HepG2 (cell line): ENCODE measurements at regions not wholly inside any gene's neighbourhood (a gene's known extent, or its start where the extent isn't known, plus 50 kb on each side); places are given as distances from the start of the nearest gene placed in this dataset.

ENCODE experiments used
- CBFB ChIP-seq: sonication (generic); formaldehyde crosslinking; IDR thresholded peaks from 2 replicates; pipeline ENCODE4 v1.4.0; 2020; ENCODE audit warnings: missing genetic modification reagents
- CBX2 ChIP-seq, 2 experiments: fragments of 200-600 bp in 1 of 2; sonication (generic); formaldehyde crosslinking in 1 of 2; IDR thresholded peaks; 2 replicates each; pipeline versions ENCODE4 v1.7.0 to v1.8.1; 2018 to 2022; ENCODE audit warnings: low read depth in 2 of 2, low read length in 1 of 2, mild to moderate bottlenecking in 1 of 2, missing genetic modification reagents in 1 of 2
- HMG20A ChIP-seq: IDR thresholded peaks from 2 replicates; pipeline ENCODE4 v1.6.1; 2016; ENCODE audit warnings: borderline replicate concordance
- HNRNPK ChIP-seq: fragments of 200-400 bp; formaldehyde crosslinking; IDR thresholded peaks from 2 replicates; pipeline ENCODE4 v1.6.1; 2018; ENCODE audit warnings: low read length, low read depth, moderate library complexity, mild to moderate bottlenecking; ENCODE audit not compliant: poor library complexity, severe bottlenecking
- POLR2A ChIP-seq, 2 experiments: IDR thresholded peaks; 2 replicates each; pipeline ENCODE4 v1.6.1; 2011; ENCODE audit warnings: low read depth in 2 of 2, low read length in 2 of 2, mild to moderate bottlenecking in 1 of 2, moderate library complexity in 1 of 2; ENCODE audit not compliant: insufficient read depth in 1 of 2
- SMC3 ChIP-seq: IDR thresholded peaks from 2 replicates; pipeline ENCODE4 v1.6.1; 2011; ENCODE audit warnings: low read length, improper control_type of control experiment
- SNRNP70 ChIP-seq: fragments of 200-400 bp; formaldehyde crosslinking; IDR thresholded peaks from 2 replicates; pipeline ENCODE4 v1.6.1; 2017; ENCODE audit warnings: mild to moderate bottlenecking, low read depth, low read length, moderate library complexity
- WIZ ChIP-seq: sonication (generic); formaldehyde crosslinking; IDR thresholded peaks from 2 replicates; pipeline ENCODE4 v1.5.1; 2020; ENCODE audit warnings: mild to moderate bottlenecking, missing genetic modification reagents
- ZNF570 ChIP-seq: sonication (generic); formaldehyde crosslinking; IDR thresholded peaks from 2 replicates; pipeline ENCODE4 v1.4.0; 2020; ENCODE audit warnings: mild to moderate bottlenecking, missing genetic modification reagents, borderline replicate concordance
- ZSCAN30 ChIP-seq: sonication (generic); formaldehyde crosslinking; IDR thresholded peaks from 2 replicates; pipeline ENCODE4 v1.5.0; 2020; ENCODE audit warnings: mild to moderate bottlenecking, missing genetic modification reagents
- TF ChIP-seq, protein P1 (sequence below): sonication (generic); formaldehyde crosslinking; IDR thresholded peaks from 2 replicates; pipeline ENCODE4 v1.4.0; 2020; ENCODE audit warnings: mild to moderate bottlenecking, low read depth, missing genetic modification reagents
- TF ChIP-seq, protein P2 (sequence below): sonication (generic); formaldehyde crosslinking; IDR thresholded peaks from 2 replicates; pipeline ENCODE4 v1.5.0; 2020; ENCODE audit warnings: mild to moderate bottlenecking, missing genetic modification reagents, moderate library complexity
- TF ChIP-seq, protein P3 (sequence below): sonication (generic); formaldehyde crosslinking; IDR thresholded peaks from 2 replicates; pipeline ENCODE4 v1.8.0; 2022; ENCODE audit warnings: missing genetic modification reagents, mild to moderate bottlenecking, borderline replicate concordance
- TF ChIP-seq, protein P4 (sequence below): sonication (generic); formaldehyde crosslinking; conservative IDR thresholded peaks from 2 replicates; pipeline ENCODE4 v1.8.0; 2022; ENCODE audit warnings: low read depth, missing genetic modification reagents

DNA sequence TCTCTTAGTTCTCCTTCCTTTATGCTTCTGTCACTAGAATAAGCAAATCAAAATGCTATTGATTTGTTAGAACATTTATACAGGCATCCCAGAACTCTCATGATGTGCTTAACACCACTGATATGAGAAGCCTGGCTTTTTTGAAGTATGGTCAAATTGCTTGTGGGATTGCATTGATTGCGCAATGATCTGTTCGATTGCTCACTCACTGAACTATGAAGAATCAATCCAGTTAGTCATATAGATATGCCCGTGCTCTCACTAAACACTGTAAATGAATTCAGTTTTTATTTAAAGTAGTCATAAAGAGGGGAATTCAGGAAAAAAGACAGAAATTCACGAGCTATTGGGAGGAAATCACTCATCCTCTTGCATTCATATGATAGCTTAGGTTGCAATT, 1237.8 kb downstream of the SUCLG1 start:
- TF ChIP-seq, protein P1, sequence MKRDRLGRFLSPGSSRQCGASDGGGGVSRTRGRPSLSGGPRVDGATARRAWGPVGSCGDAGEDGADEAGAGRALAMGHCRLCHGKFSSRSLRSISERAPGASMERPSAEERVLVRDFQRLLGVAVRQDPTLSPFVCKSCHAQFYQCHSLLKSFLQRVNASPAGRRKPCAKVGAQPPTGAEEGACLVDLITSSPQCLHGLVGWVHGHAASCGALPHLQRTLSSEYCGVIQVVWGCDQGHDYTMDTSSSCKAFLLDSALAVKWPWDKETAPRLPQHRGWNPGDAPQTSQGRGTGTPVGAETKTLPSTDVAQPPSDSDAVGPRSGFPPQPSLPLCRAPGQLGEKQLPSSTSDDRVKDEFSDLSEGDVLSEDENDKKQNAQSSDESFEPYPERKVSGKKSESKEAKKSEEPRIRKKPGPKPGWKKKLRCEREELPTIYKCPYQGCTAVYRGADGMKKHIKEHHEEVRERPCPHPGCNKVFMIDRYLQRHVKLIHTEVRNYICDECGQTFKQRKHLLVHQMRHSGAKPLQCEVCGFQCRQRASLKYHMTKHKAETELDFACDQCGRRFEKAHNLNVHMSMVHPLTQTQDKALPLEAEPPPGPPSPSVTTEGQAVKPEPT (CRISPR knock-in tag) = no peak
- TF ChIP-seq WIZ (CRISPR knock-in tag) (no peak), HNRNPK (no peak), HMG20A (CRISPR knock-in tag) (no peak), CBFB (CRISPR knock-in tag) (no peak), POLR2A (IDR thresholded peaks at IDR 0.05; ENCODE audit: insufficient read depth in 1 of 2, low read depth in 2 of 2, low read length in 2 of 2) (no peak), ZSCAN30 (CRISPR knock-in tag) (no peak), CBX2 (IDR thresholded peaks at IDR 0.05; ENCODE audit: low read depth, low read length) (no peak), CBX2 (CRISPR knock-in tag; IDR thresholded peaks at IDR 0.05; ENCODE audit: low read depth) (no peak), SNRNP70 (no peak), SMC3 (no peak), ZNF570 (CRISPR knock-in tag) (no peak)
- TF ChIP-seq, protein P2, sequence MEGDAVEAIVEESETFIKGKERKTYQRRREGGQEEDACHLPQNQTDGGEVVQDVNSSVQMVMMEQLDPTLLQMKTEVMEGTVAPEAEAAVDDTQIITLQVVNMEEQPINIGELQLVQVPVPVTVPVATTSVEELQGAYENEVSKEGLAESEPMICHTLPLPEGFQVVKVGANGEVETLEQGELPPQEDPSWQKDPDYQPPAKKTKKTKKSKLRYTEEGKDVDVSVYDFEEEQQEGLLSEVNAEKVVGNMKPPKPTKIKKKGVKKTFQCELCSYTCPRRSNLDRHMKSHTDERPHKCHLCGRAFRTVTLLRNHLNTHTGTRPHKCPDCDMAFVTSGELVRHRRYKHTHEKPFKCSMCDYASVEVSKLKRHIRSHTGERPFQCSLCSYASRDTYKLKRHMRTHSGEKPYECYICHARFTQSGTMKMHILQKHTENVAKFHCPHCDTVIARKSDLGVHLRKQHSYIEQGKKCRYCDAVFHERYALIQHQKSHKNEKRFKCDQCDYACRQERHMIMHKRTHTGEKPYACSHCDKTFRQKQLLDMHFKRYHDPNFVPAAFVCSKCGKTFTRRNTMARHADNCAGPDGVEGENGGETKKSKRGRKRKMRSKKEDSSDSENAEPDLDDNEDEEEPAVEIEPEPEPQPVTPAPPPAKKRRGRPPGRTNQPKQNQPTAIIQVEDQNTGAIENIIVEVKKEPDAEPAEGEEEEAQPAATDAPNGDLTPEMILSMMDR (CRISPR knock-in tag) = no peak
- TF ChIP-seq, protein P3, sequence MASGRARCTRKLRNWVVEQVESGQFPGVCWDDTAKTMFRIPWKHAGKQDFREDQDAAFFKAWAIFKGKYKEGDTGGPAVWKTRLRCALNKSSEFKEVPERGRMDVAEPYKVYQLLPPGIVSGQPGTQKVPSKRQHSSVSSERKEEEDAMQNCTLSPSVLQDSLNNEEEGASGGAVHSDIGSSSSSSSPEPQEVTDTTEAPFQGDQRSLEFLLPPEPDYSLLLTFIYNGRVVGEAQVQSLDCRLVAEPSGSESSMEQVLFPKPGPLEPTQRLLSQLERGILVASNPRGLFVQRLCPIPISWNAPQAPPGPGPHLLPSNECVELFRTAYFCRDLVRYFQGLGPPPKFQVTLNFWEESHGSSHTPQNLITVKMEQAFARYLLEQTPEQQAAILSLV (CRISPR knock-in tag) = no peak
- TF ChIP-seq, protein P4, sequence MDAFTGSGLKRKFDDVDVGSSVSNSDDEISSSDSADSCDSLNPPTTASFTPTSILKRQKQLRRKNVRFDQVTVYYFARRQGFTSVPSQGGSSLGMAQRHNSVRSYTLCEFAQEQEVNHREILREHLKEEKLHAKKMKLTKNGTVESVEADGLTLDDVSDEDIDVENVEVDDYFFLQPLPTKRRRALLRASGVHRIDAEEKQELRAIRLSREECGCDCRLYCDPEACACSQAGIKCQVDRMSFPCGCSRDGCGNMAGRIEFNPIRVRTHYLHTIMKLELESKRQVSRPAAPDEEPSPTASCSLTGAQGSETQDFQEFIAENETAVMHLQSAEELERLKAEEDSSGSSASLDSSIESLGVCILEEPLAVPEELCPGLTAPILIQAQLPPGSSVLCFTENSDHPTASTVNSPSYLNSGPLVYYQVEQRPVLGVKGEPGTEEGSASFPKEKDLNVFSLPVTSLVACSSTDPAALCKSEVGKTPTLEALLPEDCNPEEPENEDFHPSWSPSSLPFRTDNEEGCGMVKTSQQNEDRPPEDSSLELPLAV (CRISPR knock-in tag) = no peak
